ENCODE measurements at regions not wholly inside any gene's neighbourhood (a gene's known extent, or its start where the extent isn't known, plus 50 kb on each side); places are given as distances from the start of the nearest gene placed in this dataset.

DNA sequence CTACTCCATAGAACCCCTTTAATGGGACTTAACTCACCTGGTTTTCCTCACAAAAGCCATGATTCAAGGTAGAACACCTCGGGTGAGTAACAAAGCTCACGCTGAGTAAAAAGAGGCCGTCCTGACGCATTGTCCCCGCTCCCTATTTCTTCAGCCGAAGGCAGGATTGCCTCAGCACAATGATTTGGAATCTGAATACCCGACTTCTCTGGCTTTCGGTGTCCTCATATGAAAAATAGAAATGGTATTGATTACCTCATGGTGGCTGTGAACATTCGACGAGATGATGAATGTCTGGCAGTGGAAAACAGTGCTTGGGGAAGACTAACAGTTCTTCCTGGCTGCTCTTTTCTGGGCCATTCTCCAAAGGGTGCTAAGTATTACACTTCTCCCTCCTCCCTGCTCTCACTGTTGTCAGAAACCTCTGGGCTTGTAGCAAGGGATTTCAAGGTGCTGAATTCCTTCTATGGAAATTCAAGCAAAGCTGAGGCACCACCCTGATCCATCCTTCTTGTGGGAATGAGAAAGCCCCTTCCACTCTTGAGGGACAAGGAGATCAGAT lies 148.3 kb downstream of the C1orf94 start:
- peaks cover 10% of the 10 kb centered on the region for H3K27me3 ChIP-seq
- peaks cover 5% of the 10 kb centered on the region for H3K4me1 ChIP-seq
- no peak for DNase-seq (ENCODE audit: low spot score in 2 of 2)
- no peak for TF ChIP-seq POLR2AphosphoS5 (IDR thresholded peaks at IDR 0.05)
- no peak for TF ChIP-seq POLR2A (IDR thresholded peaks at IDR 0.05)
- TF ChIP-seq, protein P1, sequence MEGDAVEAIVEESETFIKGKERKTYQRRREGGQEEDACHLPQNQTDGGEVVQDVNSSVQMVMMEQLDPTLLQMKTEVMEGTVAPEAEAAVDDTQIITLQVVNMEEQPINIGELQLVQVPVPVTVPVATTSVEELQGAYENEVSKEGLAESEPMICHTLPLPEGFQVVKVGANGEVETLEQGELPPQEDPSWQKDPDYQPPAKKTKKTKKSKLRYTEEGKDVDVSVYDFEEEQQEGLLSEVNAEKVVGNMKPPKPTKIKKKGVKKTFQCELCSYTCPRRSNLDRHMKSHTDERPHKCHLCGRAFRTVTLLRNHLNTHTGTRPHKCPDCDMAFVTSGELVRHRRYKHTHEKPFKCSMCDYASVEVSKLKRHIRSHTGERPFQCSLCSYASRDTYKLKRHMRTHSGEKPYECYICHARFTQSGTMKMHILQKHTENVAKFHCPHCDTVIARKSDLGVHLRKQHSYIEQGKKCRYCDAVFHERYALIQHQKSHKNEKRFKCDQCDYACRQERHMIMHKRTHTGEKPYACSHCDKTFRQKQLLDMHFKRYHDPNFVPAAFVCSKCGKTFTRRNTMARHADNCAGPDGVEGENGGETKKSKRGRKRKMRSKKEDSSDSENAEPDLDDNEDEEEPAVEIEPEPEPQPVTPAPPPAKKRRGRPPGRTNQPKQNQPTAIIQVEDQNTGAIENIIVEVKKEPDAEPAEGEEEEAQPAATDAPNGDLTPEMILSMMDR (IDR thresholded peaks at IDR 0.05) = no peak
- TF ChIP-seq EP300 (IDR thresholded peaks at IDR 0.05) = no peak
- no peaks in the 10 kb centered on the region for H3K9me3 ChIP-seq
- H3K4me3 ChIP-seq = no peak overlapping the region
- no peaks in the 10 kb centered on the region for H3K36me3 ChIP-seq
- WGBS = 62% methylated on average over 10 of the region's 10 CpGs
- no peak overlapping the region for H3K27ac ChIP-seq

DNA sequence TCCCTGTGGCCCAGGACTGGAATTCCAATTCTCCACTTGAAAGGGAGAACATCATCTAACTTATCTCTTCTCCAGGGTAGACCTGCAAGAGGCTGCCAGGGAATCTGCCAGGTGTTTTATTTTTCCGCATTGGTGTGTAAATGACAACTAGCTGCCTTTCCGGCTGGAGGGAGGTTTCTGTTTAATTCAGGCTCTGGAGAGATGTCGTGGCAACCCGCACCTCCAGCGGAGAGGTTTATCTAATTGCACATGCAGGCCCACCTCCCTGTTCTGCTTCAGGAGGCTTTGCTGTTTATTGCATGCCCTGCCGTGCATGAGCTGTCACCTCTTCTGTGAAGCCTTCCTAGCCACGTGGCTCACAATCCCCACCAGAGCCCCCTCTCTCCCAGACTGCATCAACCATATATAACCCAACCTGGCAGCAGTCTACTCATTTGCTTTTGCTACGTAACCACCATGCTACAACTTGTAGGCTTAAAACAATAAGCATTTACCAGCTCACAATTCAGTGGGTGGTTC lies 151.6 kb downstream of the C1orf94 start:
- H3K36me3 ChIP-seq = no peaks in the 10 kb centered on the region
- peaks cover 5% of the 10 kb centered on the region for H3K4me1 ChIP-seq
- H3K27ac ChIP-seq = no peak overlapping the region
- H3K9me3 ChIP-seq = no peaks in the 10 kb centered on the region
- no peak overlapping the region for H3K4me3 ChIP-seq
- TF ChIP-seq POLR2AphosphoS5 (IDR thresholded peaks at IDR 0.05) (no peak), POLR2A (IDR thresholded peaks at IDR 0.05) (no peak), EP300 (IDR thresholded peaks at IDR 0.05) (no peak)
- TF ChIP-seq, protein P1 (IDR thresholded peaks at IDR 0.05) = no peak
- peaks cover 10% of the 10 kb centered on the region for H3K27me3 ChIP-seq
- DNase-seq (ENCODE audit: low spot score in 2 of 2) = no peak
- 36% methylated on average over 8 of the region's 8 CpGs for WGBS

DNA sequence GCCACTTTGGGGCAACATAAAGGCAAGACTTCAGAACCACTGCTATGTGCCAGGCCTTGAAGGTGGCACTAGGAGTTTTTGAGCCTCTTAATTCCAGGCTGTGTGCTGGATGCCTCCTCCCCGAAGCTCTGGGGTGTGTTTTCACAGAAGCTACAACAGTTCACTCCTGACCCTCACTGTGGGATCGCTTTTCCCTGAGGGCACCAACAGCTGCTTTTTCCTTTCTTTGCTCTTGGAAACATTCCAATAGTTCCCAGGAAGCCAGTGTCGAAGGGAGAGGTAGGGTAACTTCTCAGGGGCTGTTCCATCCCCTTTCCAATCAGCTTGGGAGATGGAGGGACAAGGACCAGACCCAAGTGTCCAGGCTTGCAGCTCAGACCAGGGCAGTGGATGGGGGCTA lies 153.4 kb downstream of the C1orf94 start:
- no peak for DNase-seq (ENCODE audit: low spot score in 2 of 2)
- Histone ChIP-seq H3K4me3 (no peak overlapping the region), H3K27ac (no peak overlapping the region), H3K4me1 (peaks cover 5% of the 10 kb centered on the region), H3K9me3 (no peaks in the 10 kb centered on the region), H3K27me3 (peaks cover 10% of the 10 kb centered on the region), H3K36me3 (no peaks in the 10 kb centered on the region)
- TF ChIP-seq POLR2AphosphoS5 (IDR thresholded peaks at IDR 0.05) (no peak), POLR2A (IDR thresholded peaks at IDR 0.05) (no peak)
- TF ChIP-seq, protein P1 (IDR thresholded peaks at IDR 0.05) = no peak
- WGBS = 59% methylated on average over 3 of the region's 3 CpGs

DNA sequence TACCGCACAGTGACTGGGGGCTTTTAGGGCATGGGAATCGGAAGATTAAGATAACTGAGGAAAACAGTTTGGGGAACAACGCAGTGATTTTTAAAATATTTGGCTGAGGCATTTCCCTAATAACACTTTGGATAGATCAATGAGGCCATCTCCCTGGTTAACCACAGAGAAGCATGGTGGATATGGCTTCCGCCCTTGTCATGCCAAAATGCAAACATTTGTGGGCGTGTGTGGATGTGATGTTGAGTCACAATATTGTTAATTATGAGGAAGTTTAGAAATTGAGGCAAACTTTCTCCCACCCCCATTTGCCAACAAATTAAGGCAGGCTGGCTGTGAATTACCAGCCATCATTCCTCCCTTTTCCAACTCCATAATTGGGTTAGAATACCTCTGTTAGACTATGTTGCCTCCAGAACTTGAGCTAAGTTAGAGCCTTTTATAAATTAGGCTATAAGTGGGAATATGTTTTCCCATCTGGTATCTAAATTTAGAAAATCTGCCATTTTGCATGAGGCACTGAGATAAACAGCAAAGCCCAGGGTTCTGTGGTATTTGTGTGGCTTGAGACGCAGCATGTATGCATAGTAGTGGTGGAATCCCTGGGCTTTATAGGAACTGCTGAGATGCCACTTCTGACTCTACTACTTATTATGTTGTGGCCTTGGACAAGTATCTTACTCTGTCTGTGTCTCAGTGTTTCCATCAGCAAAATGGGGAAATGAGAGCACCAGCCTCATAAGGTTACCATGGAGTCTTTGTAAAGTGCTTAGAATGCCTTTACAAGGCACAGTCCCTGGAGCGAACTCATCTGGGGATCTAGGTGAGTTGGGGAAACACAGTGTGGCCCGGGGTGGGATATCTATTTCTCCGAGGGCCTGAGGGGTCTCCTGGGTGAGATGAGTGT lies 154.6 kb downstream of the C1orf94 start:
- Histone ChIP-seq H3K9me3 (no peaks in the 10 kb centered on the region), H3K27me3 (peaks cover 5% of the 10 kb centered on the region), H3K4me3 (no peak overlapping the region), H3K36me3 (no peaks in the 10 kb centered on the region), H3K4me1 (peaks cover 5% of the 10 kb centered on the region), H3K27ac (no peak overlapping the region)
- DNase-seq (ENCODE audit: low spot score in 2 of 2) = no peak
- TF ChIP-seq, protein P1 (IDR thresholded peaks at IDR 0.05) = no peak
- no peak for TF ChIP-seq POLR2AphosphoS5 (IDR thresholded peaks at IDR 0.05)
- TF ChIP-seq POLR2A (IDR thresholded peaks at IDR 0.05) = no peak
- no peak for TF ChIP-seq EP300 (IDR thresholded peaks at IDR 0.05)
- 89% methylated on average over 9 of the region's 9 CpGs for WGBS

DNA sequence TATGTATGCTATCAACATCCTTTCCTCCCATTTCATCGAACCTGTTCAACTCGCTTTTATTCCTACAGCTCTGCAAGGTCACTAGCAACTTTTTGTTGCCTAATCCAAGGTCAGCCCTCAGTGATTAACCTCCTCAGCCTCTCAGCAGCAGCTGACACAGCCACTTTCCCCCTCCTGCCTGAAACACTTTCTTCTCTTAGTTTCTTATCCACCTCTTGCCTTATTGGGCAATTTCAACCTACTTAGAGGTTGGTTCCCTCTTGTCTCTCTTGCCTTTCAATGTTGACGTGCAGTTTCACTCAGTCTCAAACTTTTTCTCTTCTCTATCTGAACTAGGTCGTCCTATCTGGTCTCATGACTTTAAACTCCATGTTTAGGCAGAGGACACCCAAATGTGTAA lies 156.3 kb downstream of the C1orf94 start:
- 55% methylated on average over 3 of the region's 4 CpGs for WGBS
- TF ChIP-seq POLR2A (IDR thresholded peaks at IDR 0.05) (no peak), POLR2AphosphoS5 (IDR thresholded peaks at IDR 0.05) (no peak), EP300 (IDR thresholded peaks at IDR 0.05) (no peak)
- TF ChIP-seq, protein P1 (IDR thresholded peaks at IDR 0.05) = no peak
- Histone ChIP-seq H3K4me3 (no peak overlapping the region), H3K4me1 (peaks cover 4% of the 10 kb centered on the region), H3K9me3 (no peaks in the 10 kb centered on the region), H3K36me3 (no peaks in the 10 kb centered on the region), H3K27ac (no peak overlapping the region), H3K27me3 (peaks cover 3% of the 10 kb centered on the region)
- no peak for DNase-seq (ENCODE audit: low spot score in 2 of 2)
